Hypothalamus (tissue), 51 donors: ENCODE measurements at regions not wholly inside any gene's neighbourhood (a gene's known extent, or its start where the extent isn't known, plus 50 kb on each side); places are given as distances from the start of the nearest gene placed in this dataset.
"Not testable (repeated sequence)": the region's sequence is repeated elsewhere in the genome, so short reads cannot be mapped to it uniquely, and the experiment has no call there.

Experiments
- DNase-seq, 51 donors: peaks; one replicate each; lab custom pipeline; 2025; lab: John Stamatoyannopoulos, UW

- DNase-seq: no peak
These were observed 188.4 kb downstream of the PAH start for GRCh38 chr12:102728506-102729242.

- no peak for DNase-seq
These were observed 190.4 kb downstream of the PAH start for GRCh38 chr12:102726686-102727085.

- no peak for DNase-seq
These were observed 194.9 kb downstream of the PAH start for GRCh38 chr12:102722147-102722546.

DNA sequence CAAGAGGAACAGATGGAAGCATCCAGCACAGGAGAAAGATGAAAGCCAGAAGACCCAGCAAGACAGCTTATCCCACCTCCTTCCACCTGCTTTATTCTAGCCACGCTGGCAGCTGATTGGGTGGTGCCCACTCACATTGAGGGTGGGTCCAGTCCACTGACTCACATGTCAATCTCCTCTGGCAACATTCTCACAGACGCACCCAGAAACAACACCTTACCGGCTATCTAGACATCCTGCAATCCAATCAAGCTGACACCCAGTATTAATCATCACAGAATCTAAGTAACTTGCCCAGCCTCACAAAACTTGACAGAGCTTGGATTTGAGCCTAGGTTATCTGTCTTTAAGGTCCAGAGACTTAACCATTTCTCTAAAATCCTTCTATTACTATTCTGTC is 208.9 kb downstream of the PAH start:
- no peak for DNase-seq

DNA sequence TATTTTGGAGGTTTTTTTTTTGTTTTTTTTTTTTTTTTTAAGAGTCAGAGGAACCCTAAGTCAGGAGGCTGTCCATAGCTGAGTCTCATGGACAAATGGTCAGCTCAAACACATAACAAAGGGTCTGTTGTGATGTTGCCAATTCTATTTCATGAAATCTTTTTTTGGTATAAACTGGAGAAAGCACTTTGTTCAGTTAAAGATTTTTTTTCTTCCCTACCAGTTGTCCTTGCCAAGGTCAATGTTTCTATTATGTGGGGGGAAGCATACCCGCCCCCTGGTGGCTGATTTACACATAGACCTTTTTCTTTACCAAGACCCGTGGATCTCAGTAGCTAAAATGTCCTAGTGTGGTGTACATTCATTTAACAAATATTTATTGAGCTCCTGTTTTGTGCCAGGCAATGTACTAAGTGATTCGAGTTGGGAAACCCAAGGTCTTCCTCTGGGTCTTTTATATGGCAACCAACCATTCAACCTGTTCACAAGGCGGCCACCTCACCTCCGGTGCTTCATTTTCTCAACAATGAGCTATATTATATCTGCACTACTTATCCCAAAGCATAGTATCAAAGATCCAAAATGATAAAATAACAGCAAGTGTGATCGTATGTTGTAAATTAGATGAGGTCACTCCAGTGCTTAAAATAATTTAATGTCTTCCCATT is 214.5 kb downstream of the PAH start:
- peak in 14 of 51 donors; percentile 1 to 28 (median 6) for DNase-seq

DNA sequence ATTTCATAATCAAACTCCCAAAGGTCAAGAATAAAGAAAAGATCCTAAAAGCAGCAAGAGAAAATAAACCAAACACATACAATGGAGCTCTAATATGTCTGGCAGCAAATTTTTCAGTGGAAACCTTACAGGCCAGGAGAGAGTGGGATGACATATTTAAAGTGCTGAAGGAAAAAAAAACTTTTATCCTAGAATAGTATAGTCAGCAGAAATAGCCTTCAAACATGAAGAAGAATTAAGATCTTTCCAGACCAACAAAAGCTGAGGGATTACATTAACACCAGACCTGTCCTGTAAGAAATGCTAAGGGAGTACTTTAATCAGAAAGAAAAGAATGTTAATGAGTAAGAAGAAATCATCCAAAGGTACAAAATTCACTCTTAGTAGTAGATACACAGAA is 215.7 kb upstream of the IGF1 start:
- no peak for DNase-seq

GRCh38 chr12:102694903-102695302 is 214.5 kb upstream of the IGF1 start:
- DNase-seq: no peak

DNA sequence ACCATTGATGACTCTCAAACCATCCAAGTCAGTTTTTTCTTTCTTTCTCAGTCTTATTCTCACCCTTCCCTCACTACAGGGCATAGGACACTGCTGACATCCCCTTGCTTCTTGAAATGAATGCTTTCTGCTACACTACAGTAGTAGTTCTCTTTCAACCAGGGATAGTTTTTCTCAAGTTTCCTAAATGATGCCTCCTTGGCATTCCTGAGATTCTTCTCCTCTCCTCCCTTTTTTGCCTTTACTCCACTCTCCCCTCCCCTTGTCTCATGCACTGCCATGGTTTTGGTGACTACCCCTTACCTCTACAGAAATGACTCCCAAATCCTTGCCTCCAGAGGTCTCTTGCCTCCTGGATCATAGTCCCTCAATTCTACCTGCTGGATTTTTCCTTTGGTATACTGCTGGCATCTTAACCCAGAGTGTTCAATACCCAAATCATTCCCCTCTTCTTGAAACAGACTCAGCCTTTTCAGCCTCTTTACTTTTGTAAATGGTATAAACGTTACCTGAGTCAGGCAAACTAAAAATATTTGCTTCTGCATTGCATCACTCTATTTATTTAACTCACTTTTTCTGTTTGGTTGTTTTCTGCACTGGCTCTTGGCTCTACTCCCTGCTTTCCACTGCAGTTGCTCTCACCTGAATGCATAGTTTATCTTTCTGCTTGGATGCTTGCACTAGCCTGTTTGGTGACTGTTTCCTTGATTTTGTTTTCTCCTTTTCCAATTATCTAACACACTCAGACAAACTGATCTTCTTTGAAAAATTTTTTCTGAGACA is 211.6 kb upstream of the IGF1 start:
- DNase-seq: no peak

- peak in 2 of 51 donors; percentile 1 to 4 for DNase-seq
These were observed 209.9 kb upstream of the IGF1 start for GRCh38 chr12:102690253-102690652.

DNA sequence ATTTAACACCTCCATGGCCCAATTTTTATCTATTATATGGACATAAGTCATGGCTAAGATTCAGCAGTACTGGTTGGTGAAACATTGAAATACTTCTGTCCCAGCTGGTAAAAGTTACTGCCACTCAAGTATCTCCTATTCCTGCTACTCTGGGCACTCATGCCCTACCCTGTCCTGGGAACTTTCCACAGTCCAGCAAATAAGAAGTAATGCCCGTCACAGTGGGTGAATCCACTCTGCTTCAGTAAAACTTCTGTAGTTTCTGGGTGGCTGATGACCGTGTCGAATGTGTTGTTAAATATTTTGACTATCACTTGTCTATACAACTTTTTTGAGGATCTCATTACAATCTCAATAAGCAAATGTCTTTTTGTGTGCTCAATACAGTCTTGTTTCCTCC is 209.3 kb upstream of the IGF1 start:
- DNase-seq: no peak

DNA sequence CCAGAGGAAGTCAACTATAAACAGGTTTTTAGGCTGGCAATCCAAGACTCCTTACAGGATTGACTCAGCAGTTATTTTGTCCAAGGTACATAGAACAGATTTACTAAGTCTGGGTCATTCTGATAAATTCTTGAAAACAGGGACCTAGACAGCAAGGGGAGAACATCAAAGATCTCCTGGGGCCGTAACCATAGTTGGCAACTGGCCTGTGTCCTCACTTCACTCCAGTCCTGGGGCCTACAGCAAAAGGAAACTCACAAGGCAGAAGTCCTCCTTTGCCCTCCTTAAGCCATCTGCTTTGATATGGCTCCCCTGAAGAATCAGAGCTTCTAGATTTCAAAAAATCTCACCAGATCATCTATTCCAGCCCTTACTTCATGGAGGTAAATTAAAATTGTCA is 207.2 kb upstream of the IGF1 start:
- DNase-seq: no peak

DNA sequence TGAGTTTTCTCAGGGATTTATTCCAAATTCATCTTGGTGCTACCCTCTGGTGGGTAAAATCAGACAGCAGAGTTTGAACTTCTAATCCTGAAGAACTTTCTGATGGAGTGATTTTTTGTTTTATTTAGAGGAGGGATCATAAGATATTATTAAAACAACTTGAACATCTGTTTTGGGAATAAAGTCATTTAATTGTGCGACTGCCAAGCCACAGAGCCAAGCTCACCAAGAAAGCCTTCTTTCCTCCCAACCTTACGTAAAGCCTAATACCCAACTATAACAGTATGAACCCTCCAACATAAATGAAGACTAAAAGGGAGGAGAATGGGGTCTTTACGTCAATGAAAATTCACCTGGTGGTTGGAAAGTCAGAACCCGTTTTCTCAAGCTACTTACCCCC is 205.5 kb upstream of the IGF1 start:
- DNase-seq: no peak

- no peak for DNase-seq
These were observed 204.8 kb upstream of the IGF1 start for GRCh38 chr12:102685172-102685571.

GRCh38 chr12:102682366-102683289 is 202.3 kb upstream of the IGF1 start:
- DNase-seq: no peak

DNA sequence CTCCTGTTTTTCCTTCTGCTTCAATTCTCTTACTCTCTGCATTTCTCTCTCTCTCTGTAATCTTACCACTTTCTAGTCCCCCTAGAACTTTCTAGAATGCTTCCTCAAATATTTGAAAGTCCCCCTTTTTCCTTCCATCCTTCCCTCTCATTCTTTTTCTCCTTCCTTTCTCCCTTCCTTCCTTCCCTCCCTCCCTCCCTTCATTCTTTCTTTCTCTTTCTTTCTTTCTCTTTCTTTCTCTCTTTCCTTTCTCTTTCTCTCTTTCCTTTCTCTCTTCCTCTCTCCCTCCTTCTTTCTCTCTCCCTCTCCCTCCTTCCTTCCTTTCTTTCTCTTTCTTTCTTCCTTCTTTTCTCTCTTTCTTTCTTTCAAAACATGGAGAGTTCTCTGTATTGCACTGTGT is 201.4 kb upstream of the IGF1 start:
- no peak for DNase-seq

DNA sequence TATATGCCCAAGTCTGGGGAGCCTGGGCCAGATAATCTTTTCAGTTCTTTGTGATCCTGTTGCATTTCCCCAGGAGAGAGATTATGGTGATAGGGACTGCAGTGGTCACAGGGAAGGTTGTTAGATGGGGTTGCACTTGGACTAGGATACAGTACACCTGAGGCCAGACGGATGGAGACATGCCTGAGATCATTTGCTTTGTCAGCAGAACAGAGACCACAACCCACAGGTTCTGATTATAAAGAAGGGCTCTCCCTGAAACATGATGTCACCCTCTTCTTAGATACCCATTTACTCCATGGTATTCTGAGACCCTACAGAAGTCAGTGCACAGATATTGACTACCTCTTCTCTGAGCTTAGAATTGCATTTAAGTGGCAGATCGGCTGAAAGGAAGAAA is 200.9 kb upstream of the IGF1 start:
- no peak for DNase-seq

GRCh38 chr12:102680304-102680703 is 199.9 kb upstream of the IGF1 start:
- no peak for DNase-seq

DNA sequence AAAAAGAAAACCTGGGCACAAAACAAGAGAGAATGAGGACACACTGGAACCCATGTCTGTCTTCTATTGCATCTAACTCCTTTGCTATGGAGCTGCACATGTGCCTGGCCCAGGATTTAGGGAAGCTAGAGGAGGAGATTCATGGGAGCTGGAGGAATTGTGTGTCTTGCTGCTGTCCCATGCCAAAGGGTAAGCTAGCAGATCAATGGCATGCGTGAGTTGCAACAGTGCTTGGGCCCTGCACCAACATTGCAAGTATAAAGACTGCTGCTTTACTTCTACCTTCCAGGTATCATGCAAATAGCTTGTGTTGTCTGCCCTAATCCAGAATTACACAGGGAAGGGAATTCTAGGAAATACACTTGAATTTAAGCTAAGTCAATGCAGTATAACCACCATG is 196.4 kb upstream of the IGF1 start:
- no peak for DNase-seq

- DNase-seq: no peak
These were observed 195.3 kb upstream of the IGF1 start for GRCh38 chr12:102675672-102676071.

DNA sequence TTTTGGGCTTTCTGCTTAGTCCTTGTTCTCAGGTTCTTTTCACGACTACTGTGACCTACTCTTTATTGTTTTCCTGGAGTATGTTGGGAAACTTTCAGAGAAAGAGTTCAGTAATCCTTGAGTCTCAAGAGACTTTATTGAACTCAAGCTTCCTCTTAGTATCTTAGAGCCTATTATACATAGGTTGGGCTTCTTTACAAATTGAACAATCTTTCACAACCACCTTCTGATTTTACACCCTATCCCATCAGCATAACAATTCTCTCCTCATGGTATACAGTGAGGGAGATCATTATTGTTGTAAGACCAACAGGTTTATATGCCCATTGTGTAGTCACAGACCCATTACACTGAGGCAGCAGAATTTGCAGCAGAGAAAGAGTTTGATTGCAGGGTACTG is 193.2 kb upstream of the IGF1 start:
- no peak for DNase-seq

DNA sequence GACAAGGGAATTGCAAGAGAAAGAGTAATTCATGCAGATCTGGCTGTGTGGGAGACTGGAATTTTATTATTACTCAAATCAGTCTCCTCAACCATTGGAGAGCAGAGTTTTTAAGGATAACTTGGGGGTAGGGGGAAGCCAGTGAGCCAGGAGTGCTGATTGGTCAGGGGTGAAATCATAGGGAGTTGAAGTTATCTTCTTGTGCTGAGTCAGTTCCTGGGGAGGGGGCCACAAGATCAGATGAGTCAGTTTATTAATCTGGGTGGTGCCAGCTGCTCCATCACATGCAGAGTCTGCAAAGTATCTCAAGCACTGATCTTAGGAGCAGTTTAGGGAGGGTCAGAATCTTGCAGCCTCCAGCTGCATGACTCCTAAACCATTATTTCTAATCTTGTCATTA is 191.8 kb upstream of the IGF1 start:
- not testable (repeated sequence) for DNase-seq
